ENCODE measurements at regions not wholly inside any gene's neighbourhood (a gene's known extent, or its start where the extent isn't known, plus 50 kb on each side); places are given as distances from the start of the nearest gene placed in this dataset.

- no peak for TF ChIP-seq YY1 (IDR thresholded peaks at IDR 0.05)
- no peak for TF ChIP-seq SP1 (IDR thresholded peaks at IDR 0.05)
- TF ChIP-seq CTCF (IDR thresholded peaks at IDR 0.05; ENCODE audit: low read depth, low read length, missing input control) = no peak
- TF ChIP-seq TAF1 (conservative IDR thresholded peaks at IDR 0.05) = no peak
- no peak for TF ChIP-seq ATF3 (IDR thresholded peaks at IDR 0.05)
- no peak for TF ChIP-seq JUND (IDR thresholded peaks at IDR 0.05)
- TF ChIP-seq RAD21 (IDR thresholded peaks at IDR 0.05) = no peak
- no peak for TF ChIP-seq NR2F2 (IDR thresholded peaks at IDR 0.05)
These were observed 211.0 kb downstream of the AKAIN1 start for GRCh38 chr18:4986066-4986465.

Data from liver (tissue), 3 donors.